Activated B cell treated with CpG ODN at 0.5 μM for 24 hours (primary cell): ENCODE measurements at regions not wholly inside any gene's neighbourhood (a gene's known extent, or its start where the extent isn't known, plus 50 kb on each side); places are given as distances from the start of the nearest gene placed in this dataset.

Source experiments
- ATAC-seq: fragments of 200-7000 bp; cut with Tn5 transposase; one replicate; pipeline ENCODE4 v1.10.0; 2021; ENCODE audit warnings: low read depth, mild to moderate bottlenecking, moderate library complexity
- CTCF ChIA-PET: fragments of 350-600 bp; sonication (Branson Sonifier 250); formaldehyde crosslinking; loops from one replicate; lab custom pipeline; 2021; ENCODE audit warnings: antibody characterized with exemption; lab: Charles Lee
- POLR2A ChIA-PET: fragments of 350-600 bp; sonication (Branson Sonifier 250); formaldehyde crosslinking; loops from one replicate; lab custom pipeline; 2021; ENCODE audit warnings: antibody characterized with exemption; lab: Charles Lee
- DNase-seq: peaks from one replicate; pipeline ENCODE4 v3.0.0; 2022
- H3K27ac Mint-ChIP-seq: one replicate; pipeline ENCODE4 v1.8.0; 2020; ENCODE audit warnings: mixed read lengths
- H3K27me3 Mint-ChIP-seq: one replicate; pipeline ENCODE4 v1.8.0; 2021; ENCODE audit warnings: mixed read lengths
- H3K36me3 Mint-ChIP-seq: one replicate; pipeline ENCODE4 v1.8.0; 2021; ENCODE audit warnings: low read depth, mixed read lengths
- H3K4me1 Mint-ChIP-seq: one replicate; pipeline ENCODE4 v1.8.0; 2021; ENCODE audit warnings: mixed read lengths
- H3K4me3 Mint-ChIP-seq: one replicate; pipeline ENCODE4 v1.8.0; 2020; ENCODE audit warnings: mild to moderate bottlenecking, mixed read lengths
- H3K9me3 Mint-ChIP-seq: one replicate; pipeline ENCODE4 v1.8.0; 2020; ENCODE audit warnings: mixed read lengths
- intact Hi-C: fragments of 100-400 bp; cut with micrococcal nuclease; formaldehyde crosslinking; loops from one replicate; pipeline ENCODE4 v1.15.1; 2024
- TF ChIP-seq, protein P1 (sequence below): fragments of 200-600 bp; IDR thresholded peaks from one replicate; pipeline ENCODE4 v1.8.0; 2022; ENCODE audit warnings: antibody characterized with exemption, mild to moderate bottlenecking

DNA sequence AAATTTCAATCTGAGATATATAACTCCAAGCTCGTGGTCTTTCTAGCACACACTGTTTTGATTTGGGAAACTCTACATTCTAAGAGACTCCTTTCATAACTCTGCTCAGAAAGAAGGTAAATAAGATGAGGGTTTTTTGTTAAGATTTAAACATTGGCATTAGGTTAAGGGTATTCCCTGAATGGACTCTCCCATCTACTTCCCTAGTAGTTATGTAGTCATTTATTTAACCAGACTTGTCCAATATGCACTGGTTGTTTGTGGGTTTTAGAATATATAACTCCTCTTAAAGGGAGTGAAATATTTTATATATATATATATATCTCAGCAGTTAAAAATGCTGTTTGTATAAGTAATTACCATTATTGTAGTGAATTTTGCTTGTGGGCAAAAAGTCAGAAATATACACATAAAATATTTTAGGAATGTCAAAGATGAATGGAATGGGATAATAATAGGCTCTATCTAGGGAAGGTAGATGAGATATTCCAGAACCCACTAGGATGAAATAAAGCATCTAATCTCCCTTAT, 61.5 kb upstream of the WDR75 start:
- DNase-seq (no peak), ATAC-seq (no peak)
- no peaks in the 10 kb centered on the region for H3K36me3 Mint-ChIP-seq
- CTCF ChIA-PET, result no interaction called here
- H3K4me1 Mint-ChIP-seq, result no peaks in the 10 kb centered on the region
- H3K4me3 Mint-ChIP-seq, result no peak overlapping the region
- H3K27ac Mint-ChIP-seq, result no peak overlapping the region
- POLR2A ChIA-PET, result no interaction called here
- peaks cover 2% of the 10 kb centered on the region for H3K27me3 Mint-ChIP-seq
- TF ChIP-seq, protein P1, sequence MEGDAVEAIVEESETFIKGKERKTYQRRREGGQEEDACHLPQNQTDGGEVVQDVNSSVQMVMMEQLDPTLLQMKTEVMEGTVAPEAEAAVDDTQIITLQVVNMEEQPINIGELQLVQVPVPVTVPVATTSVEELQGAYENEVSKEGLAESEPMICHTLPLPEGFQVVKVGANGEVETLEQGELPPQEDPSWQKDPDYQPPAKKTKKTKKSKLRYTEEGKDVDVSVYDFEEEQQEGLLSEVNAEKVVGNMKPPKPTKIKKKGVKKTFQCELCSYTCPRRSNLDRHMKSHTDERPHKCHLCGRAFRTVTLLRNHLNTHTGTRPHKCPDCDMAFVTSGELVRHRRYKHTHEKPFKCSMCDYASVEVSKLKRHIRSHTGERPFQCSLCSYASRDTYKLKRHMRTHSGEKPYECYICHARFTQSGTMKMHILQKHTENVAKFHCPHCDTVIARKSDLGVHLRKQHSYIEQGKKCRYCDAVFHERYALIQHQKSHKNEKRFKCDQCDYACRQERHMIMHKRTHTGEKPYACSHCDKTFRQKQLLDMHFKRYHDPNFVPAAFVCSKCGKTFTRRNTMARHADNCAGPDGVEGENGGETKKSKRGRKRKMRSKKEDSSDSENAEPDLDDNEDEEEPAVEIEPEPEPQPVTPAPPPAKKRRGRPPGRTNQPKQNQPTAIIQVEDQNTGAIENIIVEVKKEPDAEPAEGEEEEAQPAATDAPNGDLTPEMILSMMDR, result no peak
- H3K9me3 Mint-ChIP-seq, result no peaks in the 10 kb centered on the region
- intact Hi-C loops, result no loop called here

DNA sequence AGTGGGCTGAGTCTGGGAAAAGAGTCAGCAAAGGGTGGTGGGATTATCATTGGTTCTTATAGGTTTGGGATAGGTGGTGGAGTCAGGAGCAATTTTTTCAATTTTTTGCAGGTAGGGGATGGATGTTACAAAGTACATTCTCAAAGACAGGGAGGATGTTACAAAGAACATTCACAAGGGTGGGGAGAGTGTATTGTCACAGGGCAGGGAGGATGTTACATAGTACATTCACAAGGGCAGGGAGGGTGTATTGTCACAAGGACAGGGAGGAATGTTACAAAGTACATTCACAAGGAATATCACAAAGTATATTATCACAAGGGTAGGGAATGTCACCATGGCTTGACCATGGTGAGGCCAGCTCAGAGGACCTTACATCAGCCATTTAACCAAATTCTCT, 58.6 kb upstream of the WDR75 start:
- Mint-ChIP-seq H3K27me3 (peaks cover 2% of the 10 kb centered on the region), H3K27ac (no peak overlapping the region), H3K4me1 (no peaks in the 10 kb centered on the region), H3K4me3 (no peak overlapping the region), H3K36me3 (no peaks in the 10 kb centered on the region), H3K9me3 (peaks cover 5% of the 10 kb centered on the region)
- DNase-seq (no peak), ATAC-seq (no peak)
- intact Hi-C loops, result no loop called here
- TF ChIP-seq, protein P1, result no peak
- CTCF ChIA-PET, result no interaction called here
- POLR2A ChIA-PET, result no interaction called here

DNA sequence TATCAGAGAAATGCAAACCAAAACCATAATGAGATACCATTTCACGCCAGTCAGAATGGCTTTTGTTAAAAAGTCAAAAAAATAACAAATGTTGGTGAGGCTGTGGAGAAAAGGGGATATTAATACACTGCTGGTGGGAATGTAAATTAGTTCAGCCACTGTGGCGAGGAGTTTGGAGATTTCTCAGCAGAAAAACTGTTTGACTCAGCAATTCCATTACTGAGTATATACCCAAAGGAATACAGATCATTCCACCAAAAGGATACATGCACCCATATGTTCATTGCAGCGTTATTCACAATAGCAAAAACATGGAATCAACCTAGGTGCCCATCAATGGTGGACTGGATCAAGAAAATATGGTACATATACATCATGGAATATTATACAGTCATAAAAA, 54.5 kb upstream of the WDR75 start:
- Mint-ChIP-seq H3K9me3 (peaks cover 5% of the 10 kb centered on the region), H3K36me3 (no peaks in the 10 kb centered on the region), H3K4me3 (no peak overlapping the region), H3K4me1 (no peaks in the 10 kb centered on the region), H3K27ac (no peak overlapping the region), H3K27me3 (no peaks in the 10 kb centered on the region)
- TF ChIP-seq, protein P1, result no peak
- intact Hi-C loops, result no loop called here
- DNase-seq (no peak), ATAC-seq (no peak)
- ChIA-PET CTCF (no interaction called here), POLR2A (no interaction called here)

DNA sequence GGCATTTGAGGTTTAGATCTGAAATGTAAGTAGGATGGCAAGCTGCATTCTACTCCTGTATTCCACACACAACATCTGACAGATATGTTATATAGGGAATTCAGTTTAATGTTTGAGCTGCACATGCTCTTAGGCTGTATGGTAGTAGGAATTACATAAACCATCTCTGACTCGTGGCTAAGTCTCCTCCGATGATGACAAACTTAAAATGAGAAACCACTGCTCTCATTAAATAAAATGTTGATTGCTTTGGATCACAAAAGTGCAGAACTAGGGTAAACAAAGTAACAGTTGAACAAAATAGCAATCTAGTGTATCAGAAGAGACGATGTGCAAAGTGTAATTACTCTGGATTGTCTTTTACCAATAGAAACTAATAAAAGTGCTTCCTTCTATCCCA, 50.1 kb upstream of the WDR75 start:
- ATAC-seq (no peak), DNase-seq (no peak)
- H3K36me3 Mint-ChIP-seq, result no peaks in the 10 kb centered on the region
- intact Hi-C loops, result no loop called here
- CTCF ChIA-PET, result no interaction called here
- H3K4me1 Mint-ChIP-seq, result no peaks in the 10 kb centered on the region
- H3K9me3 Mint-ChIP-seq, result peaks cover 5% of the 10 kb centered on the region
- POLR2A ChIA-PET, result no interaction called here
- TF ChIP-seq, protein P1, result no peak
- no peaks in the 10 kb centered on the region for H3K27me3 Mint-ChIP-seq
- no peak overlapping the region for H3K4me3 Mint-ChIP-seq
- no peak overlapping the region for H3K27ac Mint-ChIP-seq
